Activated B cell treated with CpG ODN at 0.5 μM for 24 hours (primary cell): ENCODE measurements at regions not wholly inside any gene's neighbourhood (a gene's known extent, or its start where the extent isn't known, plus 50 kb on each side); places are given as distances from the start of the nearest gene placed in this dataset.

Experiments
- ATAC-seq: fragments of 200-7000 bp; cut with Tn5 transposase; one replicate; pipeline ENCODE4 v1.10.0; 2021; ENCODE audit warnings: low read depth, mild to moderate bottlenecking, moderate library complexity
- CTCF ChIA-PET: fragments of 350-600 bp; sonication (Branson Sonifier 250); formaldehyde crosslinking; loops from one replicate; lab custom pipeline; 2021; ENCODE audit warnings: antibody characterized with exemption; lab: Charles Lee
- POLR2A ChIA-PET: fragments of 350-600 bp; sonication (Branson Sonifier 250); formaldehyde crosslinking; loops from one replicate; lab custom pipeline; 2021; ENCODE audit warnings: antibody characterized with exemption; lab: Charles Lee
- DNase-seq: peaks from one replicate; pipeline ENCODE4 v3.0.0; 2022
- H3K27ac Mint-ChIP-seq: one replicate; pipeline ENCODE4 v1.8.0; 2020; ENCODE audit warnings: mixed read lengths
- H3K27me3 Mint-ChIP-seq: one replicate; pipeline ENCODE4 v1.8.0; 2021; ENCODE audit warnings: mixed read lengths
- H3K36me3 Mint-ChIP-seq: one replicate; pipeline ENCODE4 v1.8.0; 2021; ENCODE audit warnings: low read depth, mixed read lengths
- H3K4me1 Mint-ChIP-seq: one replicate; pipeline ENCODE4 v1.8.0; 2021; ENCODE audit warnings: mixed read lengths
- H3K4me3 Mint-ChIP-seq: one replicate; pipeline ENCODE4 v1.8.0; 2020; ENCODE audit warnings: mild to moderate bottlenecking, mixed read lengths
- H3K9me3 Mint-ChIP-seq: one replicate; pipeline ENCODE4 v1.8.0; 2020; ENCODE audit warnings: mixed read lengths
- intact Hi-C: fragments of 100-400 bp; cut with micrococcal nuclease; formaldehyde crosslinking; loops from one replicate; pipeline ENCODE4 v1.15.1; 2024
- TF ChIP-seq, protein P1 (sequence below): fragments of 200-600 bp; IDR thresholded peaks from one replicate; pipeline ENCODE4 v1.8.0; 2022; ENCODE audit warnings: antibody characterized with exemption, mild to moderate bottlenecking

DNA sequence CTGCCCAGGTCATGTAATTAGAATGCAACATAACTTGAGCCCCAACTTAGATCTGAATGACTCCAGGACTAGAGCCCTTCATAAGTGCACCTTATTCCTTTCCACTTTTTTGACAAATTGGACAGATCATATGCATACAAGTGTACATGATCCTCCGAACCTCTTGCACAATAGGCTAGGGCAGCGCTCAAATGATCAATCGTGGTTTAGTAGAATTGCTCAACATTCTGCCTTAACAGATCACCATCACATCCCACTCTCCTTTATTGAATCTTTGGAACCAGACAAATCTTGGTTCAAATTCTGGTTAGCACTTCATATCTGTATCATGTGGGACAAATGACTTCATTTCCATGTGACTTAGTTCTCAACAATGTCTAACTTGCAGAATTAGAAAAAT lies 106.8 kb upstream of the CDIN1 start:
- intact Hi-C loops, result no loop called here
- ChIA-PET POLR2A (no interaction called here), CTCF (no interaction called here)
- no peak overlapping the region for H3K27ac Mint-ChIP-seq
- no peaks in the 10 kb centered on the region for H3K4me1 Mint-ChIP-seq
- TF ChIP-seq, protein P1, sequence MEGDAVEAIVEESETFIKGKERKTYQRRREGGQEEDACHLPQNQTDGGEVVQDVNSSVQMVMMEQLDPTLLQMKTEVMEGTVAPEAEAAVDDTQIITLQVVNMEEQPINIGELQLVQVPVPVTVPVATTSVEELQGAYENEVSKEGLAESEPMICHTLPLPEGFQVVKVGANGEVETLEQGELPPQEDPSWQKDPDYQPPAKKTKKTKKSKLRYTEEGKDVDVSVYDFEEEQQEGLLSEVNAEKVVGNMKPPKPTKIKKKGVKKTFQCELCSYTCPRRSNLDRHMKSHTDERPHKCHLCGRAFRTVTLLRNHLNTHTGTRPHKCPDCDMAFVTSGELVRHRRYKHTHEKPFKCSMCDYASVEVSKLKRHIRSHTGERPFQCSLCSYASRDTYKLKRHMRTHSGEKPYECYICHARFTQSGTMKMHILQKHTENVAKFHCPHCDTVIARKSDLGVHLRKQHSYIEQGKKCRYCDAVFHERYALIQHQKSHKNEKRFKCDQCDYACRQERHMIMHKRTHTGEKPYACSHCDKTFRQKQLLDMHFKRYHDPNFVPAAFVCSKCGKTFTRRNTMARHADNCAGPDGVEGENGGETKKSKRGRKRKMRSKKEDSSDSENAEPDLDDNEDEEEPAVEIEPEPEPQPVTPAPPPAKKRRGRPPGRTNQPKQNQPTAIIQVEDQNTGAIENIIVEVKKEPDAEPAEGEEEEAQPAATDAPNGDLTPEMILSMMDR, result no peak
- H3K4me3 Mint-ChIP-seq, result no peak overlapping the region
- H3K36me3 Mint-ChIP-seq, result no peaks in the 10 kb centered on the region
- ATAC-seq (no peak), DNase-seq (no peak)
- H3K9me3 Mint-ChIP-seq, result no peaks in the 10 kb centered on the region
- H3K27me3 Mint-ChIP-seq, result no peaks in the 10 kb centered on the region

DNA sequence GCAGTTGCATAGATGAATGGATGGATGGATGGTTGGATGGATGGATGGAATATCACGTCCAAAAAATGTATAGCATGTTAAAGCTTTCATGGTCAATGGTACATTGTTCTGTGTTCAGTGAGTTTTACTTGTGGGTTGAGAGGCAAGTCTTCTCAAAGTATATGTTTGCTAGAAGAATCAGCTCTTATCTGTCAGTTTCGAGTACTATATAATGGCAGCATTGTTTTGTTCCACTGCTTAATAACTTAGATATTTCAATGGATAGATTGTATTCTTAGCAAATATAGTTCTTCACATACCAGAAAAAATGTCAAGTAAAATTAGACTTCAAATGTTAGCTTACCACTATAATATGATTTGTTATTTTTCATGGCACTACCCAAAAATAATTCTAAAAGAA lies 100.9 kb upstream of the CDIN1 start:
- Mint-ChIP-seq H3K4me1 (no peaks in the 10 kb centered on the region), H3K4me3 (no peak overlapping the region), H3K27me3 (no peaks in the 10 kb centered on the region), H3K36me3 (no peaks in the 10 kb centered on the region), H3K27ac (no peak overlapping the region), H3K9me3 (peaks cover 3% of the 10 kb centered on the region)
- DNase-seq, result no peak
- intact Hi-C loops, result no loop called here
- POLR2A ChIA-PET, result no interaction called here
- no peak for ATAC-seq
- TF ChIP-seq, protein P1, result no peak
- CTCF ChIA-PET, result no interaction called here

GRCh38 chr15:36479200-36479896 lies 100.1 kb upstream of the CDIN1 start:
- H3K4me1 Mint-ChIP-seq, result no peaks in the 10 kb centered on the region
- ATAC-seq, result no peak
- CTCF ChIA-PET, result interaction anchor here (0.6 kb wide), 1 partner anchor 15 kb away, joined by 3 read pairs; no protein-coding TSS in a partner anchor

DNA sequence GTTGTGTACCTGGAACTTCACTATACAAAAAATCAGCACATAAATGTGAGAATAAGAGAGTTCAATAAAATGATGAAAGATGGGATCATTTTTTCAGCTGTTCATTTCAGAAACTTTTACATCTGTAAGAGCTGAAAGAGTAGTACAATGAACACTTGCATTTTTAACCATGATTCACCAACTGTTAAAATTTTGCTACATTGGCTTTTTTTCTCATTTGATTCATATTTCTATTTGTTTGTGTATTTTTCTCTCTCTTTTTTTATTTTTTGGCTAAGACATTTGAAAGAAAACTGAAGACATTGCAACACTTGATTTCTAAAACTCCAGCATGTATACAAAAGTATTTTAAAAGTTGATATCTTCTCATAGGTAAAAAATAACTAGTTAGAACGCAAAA lies 98.3 kb upstream of the CDIN1 start:
- TF ChIP-seq, protein P1, result no peak
- POLR2A ChIA-PET, result no interaction called here
- H3K36me3 Mint-ChIP-seq, result no peaks in the 10 kb centered on the region
- CTCF ChIA-PET, result no interaction called here
- DNase-seq (no peak), ATAC-seq (no peak)
- no peak overlapping the region for H3K27ac Mint-ChIP-seq
- no peak overlapping the region for H3K4me3 Mint-ChIP-seq
- intact Hi-C loops, result no loop called here
- no peaks in the 10 kb centered on the region for H3K27me3 Mint-ChIP-seq
- no peaks in the 10 kb centered on the region for H3K4me1 Mint-ChIP-seq
- peaks cover 3% of the 10 kb centered on the region for H3K9me3 Mint-ChIP-seq

More at GRCh38 chr15:36479200-36479896, 100.1 kb upstream of the CDIN1 start:
- Mint-ChIP-seq H3K9me3 (peaks cover 3% of the 10 kb centered on the region), H3K36me3 (no peaks in the 10 kb centered on the region), H3K27ac (no peak overlapping the region), H3K27me3 (no peaks in the 10 kb centered on the region), H3K4me3 (no peak overlapping the region)
- no peak for DNase-seq
- POLR2A ChIA-PET, result no interaction called here
- TF ChIP-seq, protein P1, result no peak
- intact Hi-C loops, result no loop called here

GRCh38 chr15:36483409-36483808 lies 96.0 kb upstream of the CDIN1 start:
- TF ChIP-seq, protein P1, result no peak
- DNase-seq (no peak), ATAC-seq (no peak)
- intact Hi-C loops, result no loop called here
- Mint-ChIP-seq H3K4me3 (no peak overlapping the region), H3K27ac (no peak overlapping the region), H3K9me3 (peaks cover 3% of the 10 kb centered on the region), H3K4me1 (no peaks in the 10 kb centered on the region), H3K27me3 (peaks cover 2% of the 10 kb centered on the region), H3K36me3 (no peaks in the 10 kb centered on the region)
- POLR2A ChIA-PET, result interaction anchor here (0.7 kb wide), 1 partner anchor 1368 kb away, joined by 4 read pairs; no protein-coding TSS in a partner anchor
- CTCF ChIA-PET, result no interaction called here
